ENCODE measurements at regions not wholly inside any gene's neighbourhood (a gene's known extent, or its start where the extent isn't known, plus 50 kb on each side); places are given as distances from the start of the nearest gene placed in this dataset.

- no peak overlapping the region for H3K4me3 ChIP-seq (ENCODE audit: low read length)
- no peak for TF ChIP-seq CTCF (conservative IDR thresholded peaks at IDR 0.05; ENCODE audit: low read depth, low read length)
- no peak for DNase-seq (ENCODE audit: low read depth)
Measured at GRCh38 chr7:17631061-17631460, 309.2 kb downstream of the SNX13 start.

- no peak for TF ChIP-seq CTCF (conservative IDR thresholded peaks at IDR 0.05; ENCODE audit: low read depth, low read length)
- H3K4me3 ChIP-seq (ENCODE audit: low read length): no peak overlapping the region
- DNase-seq (ENCODE audit: low read depth): no peak
Measured at GRCh38 chr7:17632384-17632783, 307.9 kb downstream of the SNX13 start.

- no peak overlapping the region for H3K4me3 ChIP-seq (ENCODE audit: low read length)
- no peak for DNase-seq (ENCODE audit: low read depth)
- no peak for TF ChIP-seq CTCF (conservative IDR thresholded peaks at IDR 0.05; ENCODE audit: low read depth, low read length)
Measured at GRCh38 chr7:17633067-17633466, 307.2 kb downstream of the SNX13 start.

- no peak for TF ChIP-seq CTCF (conservative IDR thresholded peaks at IDR 0.05; ENCODE audit: low read depth, low read length)
- H3K4me3 ChIP-seq (ENCODE audit: low read length): no peak overlapping the region
- DNase-seq (ENCODE audit: low read depth): no peak
Measured at GRCh38 chr7:17638727-17639126, 301.6 kb downstream of the SNX13 start.

GRCh38 chr7:17640730-17641377 lies 299.4 kb downstream of the SNX13 start:
- TF ChIP-seq CTCF (conservative IDR thresholded peaks at IDR 0.05; ENCODE audit: low read depth, low read length): peak; percentile 71
- no peak for DNase-seq (ENCODE audit: low read depth)
- H3K4me3 ChIP-seq (ENCODE audit: low read length): no peak overlapping the region

GRCh38 chr7:17645500-17645899 lies 294.8 kb downstream of the SNX13 start:
- TF ChIP-seq CTCF (conservative IDR thresholded peaks at IDR 0.05; ENCODE audit: low read depth, low read length): no peak
- no peak for DNase-seq (ENCODE audit: low read depth)
- no peak overlapping the region for H3K4me3 ChIP-seq (ENCODE audit: low read length)

- H3K4me3 ChIP-seq (ENCODE audit: low read length): no peak overlapping the region
- TF ChIP-seq CTCF (conservative IDR thresholded peaks at IDR 0.05; ENCODE audit: low read depth, low read length): peak; percentile 56
- no peak for DNase-seq (ENCODE audit: low read depth)
Measured at GRCh38 chr7:17646253-17646956, 293.9 kb downstream of the SNX13 start.

All from retinal pigment epithelial cell (primary cell).